Upper lobe of left lung (tissue), 4 donors: ENCODE measurements at regions not wholly inside any gene's neighbourhood (a gene's known extent, or its start where the extent isn't known, plus 50 kb on each side); places are given as distances from the start of the nearest gene placed in this dataset.

Experiments
- CTCF ChIP-seq, 6 experiments: fragments of 450-650 bp in 4 of 6; fragments of 200-600 bp in 2 of 6; sonication (generic) in 2 of 6; IDR thresholded peaks; one replicate each; pipeline ENCODE4 v1.5.1; 2016 to 2019; ENCODE audit warnings: antibody characterized with exemption in 6 of 6
- EP300 ChIP-seq, 4 donors: sonication (generic); formaldehyde crosslinking; IDR thresholded peaks; one replicate each; pipeline ENCODE4 v1.5.1; 2017; ENCODE audit warnings: antibody characterized with exemption in 4 of 4, control low read depth in 2 of 4
- POLR2A ChIP-seq, 4 donors: fragments of 450-650 bp; IDR thresholded peaks; one replicate each; pipeline ENCODE4 v1.5.1; 2016 to 2017; ENCODE audit warnings: antibody characterized with exemption in 4 of 4, mild to moderate bottlenecking in 2 of 4
- POLR2AphosphoS5 ChIP-seq, 2 donors: sonication (generic); formaldehyde crosslinking; IDR thresholded peaks; one replicate each; pipeline ENCODE4 v1.5.1; 2017; ENCODE audit warnings: antibody characterized with exemption in 2 of 2

- no peak for TF ChIP-seq CTCF (IDR thresholded peaks at IDR 0.05)
- no peak for TF ChIP-seq POLR2A (IDR thresholded peaks at IDR 0.05)
- no peak for TF ChIP-seq EP300 (IDR thresholded peaks at IDR 0.05)
- no peak for TF ChIP-seq POLR2AphosphoS5 (IDR thresholded peaks at IDR 0.05)
Observed at GRCh38 chr16:55154956-55155355, 169.0 kb upstream of the IRX6 start.
